ENCODE measurements at regions not wholly inside any gene's neighbourhood (a gene's known extent, or its start where the extent isn't known, plus 50 kb on each side); places are given as distances from the start of the nearest gene placed in this dataset.

GRCh38 chr2:2831633-2832032 is 500.6 kb upstream of the MYT1L start:
- TF ChIP-seq CTCF (IDR thresholded peaks at IDR 0.05; ENCODE audit: low read depth, low read length) (no peak; the same call in 1 of the 2 replicates), EZH2phosphoT487 (IDR thresholded peaks at IDR 0.05; ENCODE audit: low read depth) (no peak)
